Body of pancreas (tissue), 4 donors: ENCODE measurements at regions not wholly inside any gene's neighbourhood (a gene's known extent, or its start where the extent isn't known, plus 50 kb on each side); places are given as distances from the start of the nearest gene placed in this dataset.

Experiments
- CTCF ChIP-seq, 7 experiments: fragments of 450-650 bp in 4 of 7; fragments of 200-600 bp in 3 of 7; sonication (generic) in 3 of 7; IDR thresholded peaks; one replicate each; pipeline ENCODE4 v1.5.1; 2016 to 2019; ENCODE audit warnings: antibody characterized with exemption in 7 of 7
- POLR2A ChIP-seq, 3 donors: fragments of 450-650 bp; IDR thresholded peaks; one replicate each; pipeline ENCODE4 v1.6.1; 2016; ENCODE audit warnings: antibody characterized with exemption in 3 of 3, mild to moderate bottlenecking in 2 of 3

- TF ChIP-seq POLR2A (IDR thresholded peaks at IDR 0.05), result no peak
- TF ChIP-seq CTCF (IDR thresholded peaks at IDR 0.05), result no peak
Observed at GRCh38 chr18:45467945-45468344, 147.3 kb upstream of the SLC14A2 start.
